WTC11 (cell line): ENCODE measurements at regions not wholly inside any gene's neighbourhood (a gene's known extent, or its start where the extent isn't known, plus 50 kb on each side); places are given as distances from the start of the nearest gene placed in this dataset.

Experiments used
- ETV6 ChIP-seq: sonication (generic); formaldehyde crosslinking; IDR thresholded peaks from 2 replicates; pipeline ENCODE4 v1.8.1; 2022; ENCODE audit warnings: mild to moderate bottlenecking, missing genetic modification reagents
- MAX ChIP-seq: sonication (generic); formaldehyde crosslinking; IDR thresholded peaks from 2 replicates; pipeline ENCODE4 v1.8.0; 2022; ENCODE audit warnings: mild to moderate bottlenecking, missing genetic modification reagents
- TCF7 ChIP-seq: sonication (generic); formaldehyde crosslinking; IDR thresholded peaks from 2 replicates; pipeline ENCODE4 v1.8.0; 2022; ENCODE audit warnings: mild to moderate bottlenecking, low read depth, missing genetic modification reagents, moderate library complexity
- ZNF232 ChIP-seq: sonication (generic); formaldehyde crosslinking; IDR thresholded peaks from 2 replicates; pipeline ENCODE4 v1.8.0; 2022; ENCODE audit warnings: mild to moderate bottlenecking, missing genetic modification reagents
- TF ChIP-seq, protein P1 (sequence below): fragments of 200-600 bp; IDR thresholded peaks from 2 replicates; pipeline ENCODE4 v1.8.0; 2022; ENCODE audit warnings: antibody characterized with exemption
- TF ChIP-seq, protein P2 (sequence below): sonication (generic); formaldehyde crosslinking; IDR thresholded peaks from 2 replicates; pipeline ENCODE4 v1.8.1; 2023; ENCODE audit warnings: mild to moderate bottlenecking, missing genetic modification reagents
- TF ChIP-seq, protein P3 (sequence below): sonication (generic); formaldehyde crosslinking; IDR thresholded peaks from 2 replicates; pipeline ENCODE4 v1.8.1; 2023; ENCODE audit warnings: mild to moderate bottlenecking, moderate library complexity, missing genetic modification reagents

DNA sequence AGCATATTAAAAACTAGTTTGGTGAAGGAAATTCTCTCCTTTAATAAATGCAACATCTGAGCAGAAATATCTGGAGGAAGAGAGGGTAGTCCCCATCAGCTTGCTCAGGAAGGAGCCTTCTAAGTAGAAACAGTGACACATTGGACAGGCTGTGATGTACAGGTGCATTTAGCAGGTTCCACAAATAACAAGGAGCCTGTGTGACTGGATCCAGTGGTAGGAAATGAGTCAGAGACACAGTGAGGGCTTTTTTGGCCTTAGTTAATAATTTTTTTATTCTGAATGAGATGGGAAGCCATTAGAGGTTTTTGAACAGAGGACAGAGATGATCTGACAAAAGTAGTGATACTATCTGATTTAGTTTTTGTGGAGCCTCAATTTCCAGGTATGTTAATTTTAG, 738.9 kb upstream of the PTBP2 start:
- TF ChIP-seq, protein P1, sequence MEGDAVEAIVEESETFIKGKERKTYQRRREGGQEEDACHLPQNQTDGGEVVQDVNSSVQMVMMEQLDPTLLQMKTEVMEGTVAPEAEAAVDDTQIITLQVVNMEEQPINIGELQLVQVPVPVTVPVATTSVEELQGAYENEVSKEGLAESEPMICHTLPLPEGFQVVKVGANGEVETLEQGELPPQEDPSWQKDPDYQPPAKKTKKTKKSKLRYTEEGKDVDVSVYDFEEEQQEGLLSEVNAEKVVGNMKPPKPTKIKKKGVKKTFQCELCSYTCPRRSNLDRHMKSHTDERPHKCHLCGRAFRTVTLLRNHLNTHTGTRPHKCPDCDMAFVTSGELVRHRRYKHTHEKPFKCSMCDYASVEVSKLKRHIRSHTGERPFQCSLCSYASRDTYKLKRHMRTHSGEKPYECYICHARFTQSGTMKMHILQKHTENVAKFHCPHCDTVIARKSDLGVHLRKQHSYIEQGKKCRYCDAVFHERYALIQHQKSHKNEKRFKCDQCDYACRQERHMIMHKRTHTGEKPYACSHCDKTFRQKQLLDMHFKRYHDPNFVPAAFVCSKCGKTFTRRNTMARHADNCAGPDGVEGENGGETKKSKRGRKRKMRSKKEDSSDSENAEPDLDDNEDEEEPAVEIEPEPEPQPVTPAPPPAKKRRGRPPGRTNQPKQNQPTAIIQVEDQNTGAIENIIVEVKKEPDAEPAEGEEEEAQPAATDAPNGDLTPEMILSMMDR, result no peak
- TF ChIP-seq, protein P2, sequence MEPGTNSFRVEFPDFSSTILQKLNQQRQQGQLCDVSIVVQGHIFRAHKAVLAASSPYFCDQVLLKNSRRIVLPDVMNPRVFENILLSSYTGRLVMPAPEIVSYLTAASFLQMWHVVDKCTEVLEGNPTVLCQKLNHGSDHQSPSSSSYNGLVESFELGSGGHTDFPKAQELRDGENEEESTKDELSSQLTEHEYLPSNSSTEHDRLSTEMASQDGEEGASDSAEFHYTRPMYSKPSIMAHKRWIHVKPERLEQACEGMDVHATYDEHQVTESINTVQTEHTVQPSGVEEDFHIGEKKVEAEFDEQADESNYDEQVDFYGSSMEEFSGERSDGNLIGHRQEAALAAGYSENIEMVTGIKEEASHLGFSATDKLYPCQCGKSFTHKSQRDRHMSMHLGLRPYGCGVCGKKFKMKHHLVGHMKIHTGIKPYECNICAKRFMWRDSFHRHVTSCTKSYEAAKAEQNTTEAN, result no peak
- no peak for TF ChIP-seq ETV6 (CRISPR knock-in tag)
- TF ChIP-seq, protein P3, sequence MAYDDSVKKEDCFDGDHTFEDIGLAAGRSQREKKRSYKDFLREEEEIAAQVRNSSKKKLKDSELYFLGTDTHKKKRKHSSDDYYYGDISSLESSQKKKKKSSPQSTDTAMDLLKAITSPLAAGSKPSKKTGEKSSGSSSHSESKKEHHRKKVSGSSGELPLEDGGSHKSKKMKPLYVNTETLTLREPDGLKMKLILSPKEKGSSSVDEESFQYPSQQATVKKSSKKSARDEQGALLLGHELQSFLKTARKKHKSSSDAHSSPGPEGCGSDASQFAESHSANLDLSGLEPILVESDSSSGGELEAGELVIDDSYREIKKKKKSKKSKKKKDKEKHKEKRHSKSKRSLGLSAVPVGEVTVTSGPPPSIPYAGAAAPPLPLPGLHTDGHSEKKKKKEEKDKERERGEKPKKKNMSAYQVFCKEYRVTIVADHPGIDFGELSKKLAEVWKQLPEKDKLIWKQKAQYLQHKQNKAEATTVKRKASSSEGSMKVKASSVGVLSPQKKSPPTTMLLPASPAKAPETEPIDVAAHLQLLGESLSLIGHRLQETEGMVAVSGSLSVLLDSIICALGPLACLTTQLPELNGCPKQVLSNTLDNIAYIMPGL (CRISPR knock-in tag), result no peak
- TF ChIP-seq TCF7 (CRISPR knock-in tag), result no peak
- no peak for TF ChIP-seq MAX (CRISPR knock-in tag)
- no peak for TF ChIP-seq ZNF232
